NCI-H146 treated with DMSO at 0.1 percent for 48 hours (cell line): ENCODE measurements at regions not wholly inside any gene's neighbourhood (a gene's known extent, or its start where the extent isn't known, plus 50 kb on each side); places are given as distances from the start of the nearest gene placed in this dataset.
"Not testable (repeated sequence)": the region's sequence is repeated elsewhere in the genome, so short reads cannot be mapped to it uniquely, and the experiment has no call there.

Experiments used
- DNase-seq: peaks from one replicate; lab custom pipeline; 2025; ENCODE audit not compliant: unreplicated experiment; lab: John Stamatoyannopoulos, UW

DNA sequence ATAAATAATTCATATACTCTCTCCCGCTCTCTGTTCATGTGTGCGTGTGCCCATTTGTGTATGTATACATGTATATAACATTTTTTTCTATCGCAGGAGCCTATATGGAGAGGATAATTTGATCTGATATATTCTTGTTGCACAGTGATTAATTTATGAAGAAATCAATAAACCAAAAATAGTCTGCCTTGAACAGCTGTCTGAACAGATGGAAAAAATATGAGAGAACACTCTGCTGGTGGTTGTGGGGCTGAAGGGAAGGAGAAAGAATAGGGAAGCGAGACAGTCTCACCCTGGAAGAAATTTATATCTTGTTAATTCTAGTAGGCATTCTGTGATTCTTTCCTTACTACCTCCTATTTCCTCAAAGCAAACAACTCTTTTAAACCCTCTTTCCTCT, 96.6 kb upstream of the B3GAT2 start:
- no peak for DNase-seq

DNA sequence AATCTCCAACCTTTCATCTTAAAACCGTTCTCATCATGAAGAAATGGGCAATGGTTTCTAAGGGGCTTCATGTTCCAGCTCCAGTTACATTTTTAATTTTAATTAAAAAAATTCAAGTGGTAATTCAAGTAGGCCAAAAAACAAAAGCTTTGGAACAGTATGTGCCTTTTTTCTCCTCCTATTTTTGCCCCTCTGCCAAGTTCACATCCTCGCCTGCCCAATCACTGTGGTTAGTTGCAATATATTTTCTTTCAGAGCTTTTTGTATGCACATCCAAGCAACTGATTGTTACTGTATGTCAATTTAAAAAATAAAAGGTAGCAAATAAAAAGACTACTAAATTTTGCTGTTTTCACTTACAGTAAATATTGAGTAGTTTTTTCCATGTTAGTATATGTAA, 99.8 kb upstream of the B3GAT2 start:
- no peak for DNase-seq

DNA sequence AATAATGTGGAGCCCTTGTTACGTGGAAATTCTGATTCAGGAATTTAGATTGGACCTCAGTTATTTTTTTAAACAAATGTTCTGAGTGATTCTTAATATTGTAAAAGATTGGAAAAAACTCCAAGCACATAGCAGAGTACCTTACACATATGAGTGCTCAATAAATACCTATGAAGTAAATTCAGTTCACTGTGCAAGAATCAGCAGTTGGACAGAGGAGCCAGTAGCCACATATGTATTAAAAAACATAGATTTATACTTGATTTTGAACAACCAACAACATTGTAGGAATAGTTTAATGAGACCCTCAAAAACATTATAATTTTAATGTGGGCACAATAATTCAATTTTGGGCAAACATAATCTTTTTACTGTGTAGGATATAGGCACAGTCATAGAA, 109.3 kb upstream of the B3GAT2 start:
- DNase-seq = no peak

DNA sequence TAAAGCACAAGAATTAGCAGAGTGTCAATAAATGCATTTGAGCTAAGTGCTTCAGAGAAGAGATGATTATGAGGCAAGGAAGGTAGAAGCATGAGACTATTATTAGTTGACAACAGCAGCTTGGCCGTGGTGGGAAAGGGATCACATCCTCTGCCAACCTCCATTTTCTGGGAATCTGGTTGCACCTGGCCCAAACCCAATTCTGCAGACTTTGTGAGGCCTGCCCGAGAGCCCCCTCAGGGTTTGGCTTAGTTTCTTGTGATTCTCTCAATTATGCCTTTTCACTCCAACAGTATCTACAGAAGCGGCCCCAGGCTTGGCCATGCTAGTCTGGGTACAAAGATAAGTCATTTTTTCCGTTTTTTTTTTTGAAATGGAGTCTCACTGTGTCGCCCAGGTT, 111.0 kb upstream of the B3GAT2 start:
- no peak for DNase-seq

DNA sequence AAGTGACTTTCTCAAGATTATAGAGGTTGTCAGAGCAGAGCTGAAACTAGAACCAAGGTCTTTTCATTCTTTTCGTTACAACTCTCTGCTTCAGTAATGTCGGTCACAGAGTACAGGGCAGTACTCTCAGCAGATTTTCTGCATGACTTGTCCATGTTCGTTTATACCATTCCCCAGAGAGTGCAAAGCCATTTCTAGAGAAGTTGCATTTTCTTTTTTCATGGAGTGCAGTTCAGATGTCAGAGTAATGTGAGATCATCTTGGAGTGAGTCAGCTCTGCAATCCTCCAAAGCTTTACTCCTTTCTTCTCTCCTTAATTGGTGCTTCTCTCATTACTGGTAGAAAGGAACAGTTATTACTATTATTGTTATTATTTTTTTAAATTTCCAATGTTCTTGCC, 115.6 kb upstream of the B3GAT2 start:
- DNase-seq = no peak

DNA sequence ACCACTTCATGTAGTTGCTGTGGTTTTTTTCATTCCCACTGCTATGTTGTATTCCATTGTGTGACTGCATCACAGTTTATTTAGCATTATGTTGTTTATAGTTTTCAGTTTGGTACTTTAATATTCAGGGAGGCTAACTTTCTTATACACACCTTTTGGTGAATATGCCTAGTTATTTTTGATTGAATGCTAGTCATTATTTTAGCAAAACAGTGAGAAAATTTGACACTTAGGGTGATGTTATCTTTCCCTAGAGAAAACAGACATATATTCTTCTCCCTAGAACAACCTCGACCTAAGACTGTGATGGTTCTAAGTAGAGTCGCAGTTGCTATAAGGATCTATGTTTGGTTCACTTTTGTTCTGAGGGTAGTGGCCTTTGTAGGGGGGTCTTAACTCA, 120.8 kb upstream of the B3GAT2 start:
- DNase-seq = no peak

DNA sequence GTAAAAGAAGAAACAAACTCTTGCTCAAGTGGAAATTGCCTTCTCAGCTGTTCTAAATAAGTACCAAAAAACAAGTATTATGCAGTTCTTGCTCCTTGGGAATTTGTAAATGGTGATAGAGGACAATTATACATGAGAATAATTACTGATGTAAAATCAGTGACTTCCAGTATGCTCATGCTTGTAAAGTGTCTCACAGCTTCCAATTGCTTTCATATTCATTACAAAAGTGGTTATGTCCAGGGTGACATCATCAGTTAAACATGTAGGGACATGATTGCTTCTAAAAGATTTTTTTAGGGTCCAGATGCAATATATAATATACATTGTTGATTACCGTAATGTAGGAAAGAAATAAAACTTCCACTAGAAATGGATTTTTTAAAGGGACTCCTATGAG, 122.8 kb upstream of the B3GAT2 start:
- no peak for DNase-seq

DNA sequence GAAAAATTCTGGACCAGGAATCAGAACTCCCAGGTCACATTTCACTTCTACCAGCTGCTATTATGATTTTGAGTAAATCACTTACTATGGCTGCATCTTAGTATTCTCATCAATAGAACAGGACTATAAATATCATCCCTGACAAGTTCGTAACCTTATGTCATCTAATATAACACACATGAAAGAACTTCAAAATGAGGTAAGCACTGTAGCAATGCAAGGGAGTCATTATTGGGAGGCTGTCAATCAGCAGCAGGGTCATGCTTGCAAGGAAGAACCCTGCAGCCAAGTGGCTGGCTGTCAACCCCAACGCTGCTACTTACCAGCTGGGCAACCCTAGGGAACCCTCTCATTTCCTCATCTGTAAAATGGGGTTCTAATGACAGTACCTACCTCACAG, 123.3 kb upstream of the B3GAT2 start:
- DNase-seq = no peak

DNA sequence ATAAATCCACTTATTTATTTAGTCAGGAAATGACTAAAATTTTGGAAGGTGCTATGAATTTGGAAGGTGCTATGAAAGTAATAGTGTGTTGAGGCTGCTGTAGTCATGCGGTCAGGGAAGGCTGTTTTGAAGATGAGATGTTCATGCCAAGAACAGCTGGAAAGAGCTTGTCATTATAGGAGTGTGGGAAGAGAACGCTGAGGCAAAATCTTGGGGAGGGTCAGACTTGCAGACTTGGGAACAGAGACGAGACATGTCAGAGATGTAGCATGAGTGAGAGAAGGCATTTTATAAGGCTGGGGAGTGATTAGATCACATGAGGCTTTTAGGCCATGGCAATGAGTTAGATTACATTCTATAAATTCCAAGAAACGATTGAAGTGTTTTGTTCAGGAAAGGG, 124.0 kb upstream of the B3GAT2 start:
- no peak for DNase-seq

DNA sequence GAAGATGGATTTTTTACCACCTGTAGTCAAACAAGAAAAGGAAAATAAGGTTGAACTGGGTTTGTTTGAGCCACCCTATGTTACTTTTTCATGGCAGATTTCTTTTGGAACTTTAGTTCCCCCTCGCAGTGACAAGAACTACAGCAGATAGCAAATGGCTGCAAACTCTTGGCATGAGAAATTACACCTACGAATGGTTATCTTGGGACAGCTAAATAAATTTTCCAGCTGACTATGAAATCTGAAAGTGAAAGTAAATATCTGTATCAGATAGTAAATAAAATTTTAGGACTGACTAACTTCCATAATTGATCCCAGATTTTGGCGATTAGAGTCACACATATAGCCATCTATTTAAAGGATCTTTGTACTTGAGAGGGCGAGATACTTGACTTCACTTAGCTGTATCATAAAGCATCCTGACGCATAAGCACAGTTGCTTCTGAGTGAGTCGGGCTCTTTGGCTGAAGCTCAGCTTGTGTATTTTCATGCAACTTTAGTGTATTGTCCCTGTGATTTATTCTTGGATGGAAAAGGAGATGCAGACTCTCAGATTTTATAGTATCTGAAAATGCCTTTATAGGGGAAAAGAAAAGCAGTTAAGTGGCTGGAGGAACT, 125.3 kb upstream of the B3GAT2 start:
- DNase-seq = no peak

DNA sequence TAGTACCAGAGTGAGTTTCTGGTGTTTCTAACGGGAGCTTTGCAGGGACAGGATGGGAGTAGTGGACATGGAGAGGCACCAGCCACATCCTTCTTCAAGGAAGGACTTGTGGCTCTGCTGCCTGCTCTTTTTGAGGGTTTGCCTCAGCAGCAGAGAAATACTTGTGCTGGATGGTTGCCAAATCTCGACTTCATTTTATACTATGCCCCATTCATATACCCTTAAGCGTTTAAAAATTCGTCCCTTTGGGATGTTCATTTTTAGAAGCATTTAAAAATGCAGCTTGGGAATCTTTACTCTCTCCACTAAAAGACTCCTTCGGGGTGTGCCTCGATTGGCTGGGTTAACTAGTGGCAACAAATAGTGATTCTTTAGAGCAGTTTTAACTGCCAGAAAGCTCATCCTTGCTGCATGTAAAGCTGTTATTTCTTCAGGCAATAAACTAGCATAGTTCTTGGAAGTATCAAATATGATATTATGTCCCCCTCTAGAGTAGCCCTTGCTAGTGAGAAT, 126.5 kb upstream of the B3GAT2 start:
- no peak for DNase-seq

DNA sequence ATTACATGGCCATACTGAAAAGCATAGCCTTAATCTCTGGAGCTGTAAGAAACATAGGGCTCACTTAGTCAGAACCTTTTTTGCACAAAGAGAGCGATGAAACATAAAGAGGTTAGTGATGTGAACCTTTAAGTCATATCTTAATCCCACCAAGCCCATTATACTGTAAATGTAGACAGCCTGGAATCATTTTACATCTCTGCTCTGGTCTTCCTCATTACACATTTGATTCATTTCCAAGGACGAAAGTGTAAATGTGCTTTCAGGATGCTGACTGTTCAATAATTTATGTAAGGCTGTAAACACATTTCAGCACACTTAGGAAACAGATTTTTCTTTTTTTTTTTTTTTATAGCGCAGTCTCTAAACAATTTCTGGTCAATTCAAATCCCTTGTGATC, 131.3 kb upstream of the B3GAT2 start:
- no peak for DNase-seq

DNA sequence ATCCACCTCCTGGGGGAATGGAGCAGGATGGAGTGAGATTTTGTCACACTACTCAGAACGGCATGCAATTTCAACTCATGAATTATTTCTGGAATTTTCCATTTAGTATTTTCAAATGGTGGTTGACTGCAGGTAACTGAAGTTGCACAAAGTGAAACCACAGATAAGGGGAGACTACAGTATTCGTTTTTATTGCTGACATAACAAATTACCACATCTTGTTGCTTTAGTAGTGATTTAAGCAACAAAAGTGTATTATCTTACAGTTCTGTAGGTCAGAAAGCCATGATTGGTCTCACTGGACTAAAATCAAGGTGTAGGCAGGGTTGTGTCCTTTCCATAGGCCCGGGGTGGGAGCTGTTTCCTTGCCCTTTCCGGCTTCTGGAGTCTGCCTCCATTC, 133.4 kb upstream of the B3GAT2 start:
- DNase-seq = no peak

DNA sequence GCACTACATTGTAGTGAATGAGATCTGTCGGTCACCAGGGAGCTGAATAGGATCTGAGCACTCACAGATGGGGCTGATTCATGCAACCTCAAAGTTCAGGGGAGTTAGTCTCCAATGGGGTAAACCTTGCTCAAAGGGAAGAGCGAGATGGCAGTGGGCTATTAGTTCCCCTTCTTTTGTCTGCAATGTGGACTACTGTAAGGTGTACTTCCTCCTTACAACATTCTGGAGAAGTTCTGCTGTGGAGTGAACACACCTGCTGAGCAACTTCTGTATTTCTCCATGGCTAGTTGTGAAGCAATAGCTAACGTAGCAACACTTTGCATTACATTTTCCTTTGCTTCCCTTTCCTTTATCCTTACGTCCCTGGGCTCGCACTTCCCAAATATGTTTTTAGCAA, 134.3 kb upstream of the B3GAT2 start:
- no peak for DNase-seq

DNA sequence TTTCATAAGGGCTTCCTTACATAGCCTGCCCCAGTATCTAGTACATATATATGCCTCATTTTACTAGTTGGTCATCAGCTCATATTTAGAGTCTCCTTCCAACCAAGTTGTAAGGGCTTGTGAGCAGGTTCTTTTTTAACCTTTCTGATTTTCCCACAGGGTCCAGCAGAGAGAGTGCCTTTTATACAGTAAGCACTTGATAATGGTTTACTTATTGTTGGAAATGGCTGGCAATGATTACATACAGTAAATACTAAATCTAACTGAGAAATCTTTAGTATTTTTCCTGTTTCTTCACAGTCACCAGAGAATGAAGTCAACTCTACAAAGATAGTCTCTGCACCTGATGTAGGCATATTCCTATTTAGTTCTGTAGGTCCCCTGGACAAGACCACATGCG, 135.1 kb upstream of the B3GAT2 start:
- no peak for DNase-seq

DNA sequence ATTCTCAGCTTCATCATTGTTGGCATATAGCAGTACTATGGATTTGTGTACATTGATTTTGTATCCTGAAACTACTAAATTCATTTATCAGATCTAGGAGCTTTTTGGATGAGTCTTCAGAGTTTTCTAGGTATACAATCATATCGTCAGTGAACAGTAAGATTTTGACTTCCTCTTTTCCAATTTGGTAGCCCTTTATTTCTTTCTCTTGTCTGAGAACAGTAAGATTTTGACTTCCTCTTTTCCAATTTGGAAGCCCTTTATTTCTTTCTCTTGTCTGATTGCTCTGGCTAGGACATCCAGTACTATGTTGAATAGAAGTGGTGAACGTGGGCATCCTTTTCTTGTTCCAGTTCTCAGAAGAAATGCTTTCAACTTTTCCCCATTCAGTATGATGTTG, 140.4 kb upstream of the B3GAT2 start:
- DNase-seq = not testable (repeated sequence)

DNA sequence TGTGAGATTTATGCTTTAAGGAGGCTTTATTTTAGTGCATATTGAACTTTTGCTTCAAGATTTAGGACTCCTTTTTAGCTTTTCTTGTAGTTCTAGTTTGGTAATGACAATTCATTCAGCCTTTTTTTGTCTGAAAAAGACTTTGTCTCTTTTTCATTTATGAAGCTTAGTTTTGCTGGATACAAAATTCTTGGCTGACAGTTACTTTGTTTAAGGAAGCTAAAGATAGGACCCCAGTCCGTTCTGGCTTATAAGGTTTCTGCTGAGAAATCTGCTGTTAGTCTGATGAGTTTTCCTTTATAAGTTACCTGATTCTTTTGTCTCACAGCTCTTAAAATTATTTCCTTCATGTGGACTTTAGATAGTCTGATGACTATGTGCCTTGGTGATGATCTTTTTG, 142.8 kb upstream of the B3GAT2 start:
- no peak for DNase-seq

DNA sequence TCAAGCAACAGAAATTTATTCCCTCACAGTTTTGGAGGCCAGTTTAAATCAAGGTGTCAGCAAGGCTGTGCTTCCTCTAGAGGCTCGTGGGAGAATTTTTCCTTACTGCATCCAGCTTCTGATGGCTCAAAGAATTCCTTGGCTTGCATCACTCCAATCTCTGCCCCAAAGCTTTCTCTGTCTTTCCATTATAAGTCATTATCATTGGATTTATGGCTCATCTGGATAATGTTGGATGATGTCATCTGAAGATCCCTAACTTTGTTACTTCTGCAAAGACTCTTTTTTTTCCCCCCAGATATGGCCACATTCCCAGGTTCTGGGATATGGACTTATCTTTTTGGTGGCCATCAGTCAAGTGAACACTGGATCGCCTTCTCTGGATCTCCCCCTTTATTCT, 146.3 kb upstream of the B3GAT2 start:
- no peak for DNase-seq

DNA sequence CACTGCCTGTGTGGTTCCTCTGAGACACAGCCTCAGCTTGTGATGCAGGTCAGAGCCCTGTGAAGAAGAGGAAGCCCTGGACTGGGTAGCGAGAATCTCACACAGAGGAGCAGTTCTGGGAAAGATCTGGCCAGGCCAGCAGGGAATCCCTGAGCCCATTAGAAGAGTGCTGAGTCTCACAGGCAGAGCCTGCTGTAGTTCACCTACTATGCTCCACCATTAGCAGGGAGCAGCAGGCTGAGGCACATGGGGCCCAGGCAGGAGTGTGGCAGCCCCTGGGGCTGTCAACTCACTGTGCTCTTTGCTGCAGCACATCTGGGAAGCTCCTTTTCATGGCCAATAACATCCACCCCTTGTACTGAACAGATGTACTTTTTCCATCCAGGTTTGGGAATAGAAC, 146.8 kb upstream of the B3GAT2 start:
- no peak for DNase-seq

DNA sequence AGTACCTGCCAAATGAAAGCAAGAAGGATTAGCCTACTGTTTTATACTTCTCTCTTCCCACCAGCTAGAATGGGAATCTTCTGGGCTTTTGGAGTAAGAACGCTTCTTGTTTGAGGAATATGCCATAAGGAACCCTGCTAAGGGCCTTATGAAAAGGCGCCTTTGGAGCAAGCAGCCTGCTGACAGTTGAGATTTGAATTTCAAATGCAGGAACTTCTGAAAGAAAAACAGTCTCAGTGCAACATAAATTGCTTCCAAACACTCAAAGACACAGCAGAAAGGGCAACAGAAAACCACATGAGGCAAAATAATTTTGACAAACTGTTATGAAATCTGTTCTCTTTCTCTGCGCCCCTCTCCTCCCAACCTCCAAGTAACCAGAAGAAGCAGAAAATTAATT, 149.4 kb upstream of the B3GAT2 start:
- no peak for DNase-seq

DNA sequence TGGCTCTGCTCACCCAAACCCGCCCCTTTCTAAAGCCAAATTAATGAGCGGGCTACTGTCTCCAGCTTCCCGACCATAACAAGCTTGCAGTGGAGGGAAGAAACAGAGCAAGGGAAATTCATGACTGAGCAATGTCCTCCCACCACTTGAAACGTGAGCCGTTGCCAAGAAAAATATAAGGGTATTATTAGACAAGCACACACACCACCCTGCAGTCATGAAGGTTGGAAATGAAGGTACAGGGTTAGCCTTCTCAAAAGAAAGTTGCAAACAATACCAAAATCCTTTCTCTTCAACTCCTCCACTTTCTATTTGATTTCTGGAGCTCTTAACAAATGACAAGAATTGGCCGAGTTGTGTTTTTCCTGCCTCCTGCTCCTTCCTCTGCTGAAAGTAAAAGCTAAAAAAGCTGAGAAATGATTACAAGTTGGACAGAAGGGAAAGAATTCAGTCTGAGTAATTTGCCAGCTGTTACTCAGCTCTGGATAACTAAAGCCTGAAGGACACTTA, 151.1 kb upstream of the B3GAT2 start:
- no peak for DNase-seq

DNA sequence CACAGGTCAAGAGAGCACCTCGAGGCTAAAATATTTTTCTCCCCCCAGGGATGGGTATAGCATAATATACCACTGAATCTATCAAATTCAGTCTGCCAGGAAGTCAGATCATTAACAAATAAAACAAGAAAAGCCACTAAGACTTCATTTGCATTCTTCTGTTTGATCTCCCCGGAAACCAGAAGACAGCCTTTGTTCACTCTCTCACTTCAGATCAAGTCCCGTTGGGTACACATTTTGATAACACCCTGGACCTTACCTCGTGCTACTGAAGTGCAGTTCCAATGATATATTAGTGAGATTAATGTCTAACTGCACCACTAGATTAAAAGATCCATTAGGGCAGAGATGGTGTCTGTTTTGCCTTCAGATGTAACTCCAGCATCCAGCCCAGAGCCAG, 157.7 kb upstream of the B3GAT2 start:
- DNase-seq = no peak

DNA sequence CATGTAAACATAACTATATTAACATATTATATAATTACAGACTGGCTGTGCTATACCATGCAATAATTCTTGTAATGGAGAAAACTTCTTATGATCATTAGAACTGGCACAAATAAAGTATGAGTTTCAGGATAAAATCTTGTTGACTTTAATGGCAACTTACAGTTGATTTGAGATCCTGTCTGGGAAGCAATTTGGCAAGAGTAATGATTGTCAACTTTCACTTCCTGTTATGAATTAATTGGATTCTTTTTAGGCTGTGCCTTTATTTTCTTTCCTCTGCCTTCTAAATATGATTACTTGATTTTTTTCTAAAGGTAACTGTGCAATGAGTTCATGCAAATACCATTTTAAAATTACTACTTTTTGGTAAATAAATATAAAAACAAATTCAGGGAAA, 158.1 kb upstream of the B3GAT2 start:
- no peak for DNase-seq
